ENCODE measurements at regions not wholly inside any gene's neighbourhood (a gene's known extent, or its start where the extent isn't known, plus 50 kb on each side); places are given as distances from the start of the nearest gene placed in this dataset.

DNA sequence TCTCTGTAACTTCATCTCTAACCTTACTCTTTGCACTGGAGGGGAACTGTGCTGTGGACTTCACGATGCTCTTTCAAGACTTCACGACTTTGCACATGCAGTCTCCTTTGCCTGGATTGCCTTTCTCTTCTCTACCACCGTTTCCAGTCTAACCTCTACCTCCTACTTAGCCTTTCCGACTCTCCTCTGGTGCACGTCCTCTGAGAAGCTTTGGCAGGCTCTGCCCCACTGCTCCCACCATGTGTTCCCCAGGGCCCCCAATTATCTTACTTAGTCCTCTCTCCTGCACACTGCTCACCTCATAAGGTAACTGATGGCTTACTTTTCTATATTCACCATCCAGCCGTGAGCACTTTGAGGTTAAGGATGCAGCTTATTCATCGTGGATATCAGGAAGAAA is 101.7 kb upstream of the GJB5 start:
- Histone ChIP-seq H3K79me1 (ENCODE audit: low read length) (no peaks in the 10 kb centered on the region), H2BK5ac (ENCODE audit: low read depth, low read length, poor library complexity) (no peak overlapping the region), H4K12ac (ENCODE audit: low read depth, low read length) (no peak overlapping the region), H3K4ac (ENCODE audit: low read depth, low read length) (no peak overlapping the region), H2AK5ac (ENCODE audit: low read length) (no peak overlapping the region), H3K27ac (ENCODE audit: low read depth, low read length) (no peak overlapping the region), H3K27me3 (ENCODE audit: insufficient read depth, low read length) (no peaks in the 10 kb centered on the region), H3K79me2 (ENCODE audit: control insufficient read depth, insufficient read depth, low read length, poor library complexity) (no peaks in the 10 kb centered on the region), H2BK12ac (ENCODE audit: low read length) (no peak overlapping the region), H3K4me1 (ENCODE audit: control insufficient read depth in 1 of 2, insufficient read depth in 2 of 2, low read length in 2 of 2) (no peaks in the 10 kb centered on the region), H3K9me3 (ENCODE audit: insufficient read depth, low read depth, low read length) (no peaks in the 10 kb centered on the region), H2BK120ac (ENCODE audit: insufficient read depth, low read length, poor library complexity) (no peak overlapping the region), H3K36me3 (ENCODE audit: control insufficient read depth in 1 of 2, insufficient read depth in 2 of 2, low read length in 2 of 2) (no peaks in the 10 kb centered on the region), H3K14ac (ENCODE audit: low read length) (no peak overlapping the region), H3K18ac (ENCODE audit: low read length) (no peak overlapping the region), H2AFZ (ENCODE audit: insufficient read depth, low read length, poor library complexity) (no peak overlapping the region), H4K91ac (ENCODE audit: low read depth, low read length) (no peak overlapping the region), H3K4me2 (ENCODE audit: low read length) (no peak overlapping the region), H4K8ac (ENCODE audit: low read depth, low read length) (no peak overlapping the region), H3K23ac (ENCODE audit: low read length) (no peak overlapping the region), H3K9ac (ENCODE audit: low read length) (no peak overlapping the region), H3K4me3 (ENCODE audit: low read depth, low read length) (no peak overlapping the region)
- no CpG with 5 or more reads among the region's 7 CpGs for WGBS (ENCODE audit: extremely low coverage, insufficient coverage, insufficient read length)
- no peak for DNase-seq

DNA sequence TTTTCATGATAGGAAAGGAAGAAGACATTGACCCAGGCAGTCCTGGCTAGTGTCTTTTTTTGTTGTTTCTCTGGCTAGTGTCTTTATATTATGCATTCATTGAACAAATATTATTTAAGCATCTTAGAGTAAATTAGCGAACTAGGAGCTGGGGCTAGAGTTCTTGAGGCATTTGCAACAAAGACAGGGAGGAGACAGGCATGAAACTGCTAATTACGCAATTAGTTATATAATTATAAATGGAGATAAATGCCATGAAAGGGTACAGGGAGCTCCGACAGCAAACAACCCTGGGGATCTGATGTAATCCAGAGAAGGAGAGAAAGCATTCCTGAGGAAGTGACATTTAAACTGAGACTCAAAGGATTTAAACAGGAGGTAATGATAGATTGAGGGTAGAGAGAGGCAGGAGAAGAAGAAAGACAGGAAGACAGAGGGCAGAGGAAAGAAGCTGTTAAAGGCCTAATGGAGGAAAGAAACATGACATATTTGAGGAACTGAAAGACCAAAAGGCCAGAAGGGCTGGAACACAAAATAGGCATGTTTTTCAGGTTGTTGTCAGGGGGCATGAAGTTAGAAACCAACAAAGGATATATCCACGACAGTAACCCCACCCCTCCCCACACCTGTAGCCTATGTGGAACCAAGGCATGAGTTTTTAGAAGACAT is 99.5 kb upstream of the GJB5 start:
- Histone ChIP-seq H3K79me1 (ENCODE audit: low read length) (no peaks in the 10 kb centered on the region), H2BK5ac (ENCODE audit: low read depth, low read length, poor library complexity) (no peak overlapping the region), H3K4ac (ENCODE audit: low read depth, low read length) (no peak overlapping the region), H2AFZ (ENCODE audit: insufficient read depth, low read length, poor library complexity) (no peak overlapping the region), H3K27me3 (ENCODE audit: insufficient read depth, low read length) (no peaks in the 10 kb centered on the region), H3K14ac (ENCODE audit: low read length) (no peak overlapping the region), H3K9me3 (ENCODE audit: insufficient read depth, low read depth, low read length) (no peaks in the 10 kb centered on the region), H3K36me3 (ENCODE audit: control insufficient read depth in 1 of 2, insufficient read depth in 2 of 2, low read length in 2 of 2) (no peaks in the 10 kb centered on the region), H4K91ac (ENCODE audit: low read depth, low read length) (no peak overlapping the region), H3K9ac (ENCODE audit: low read length) (no peak overlapping the region), H3K4me1 (ENCODE audit: control insufficient read depth in 1 of 2, insufficient read depth in 2 of 2, low read length in 2 of 2) (no peaks in the 10 kb centered on the region), H3K79me2 (ENCODE audit: control insufficient read depth, insufficient read depth, low read length, poor library complexity) (no peaks in the 10 kb centered on the region), H3K4me2 (ENCODE audit: low read length) (no peak overlapping the region), H3K27ac (ENCODE audit: low read depth, low read length) (no peak overlapping the region), H3K18ac (ENCODE audit: low read length) (no peak overlapping the region), H2AK5ac (ENCODE audit: low read length) (no peak overlapping the region), H2BK12ac (ENCODE audit: low read length) (no peak overlapping the region), H4K8ac (ENCODE audit: low read depth, low read length) (no peak overlapping the region), H3K4me3 (ENCODE audit: low read depth, low read length) (no peak overlapping the region), H2BK120ac (ENCODE audit: insufficient read depth, low read length, poor library complexity) (no peak overlapping the region), H4K12ac (ENCODE audit: low read depth, low read length) (no peak overlapping the region), H3K23ac (ENCODE audit: low read length) (no peak overlapping the region)
- WGBS (ENCODE audit: extremely low coverage, insufficient coverage, insufficient read length): no CpG with 5 or more reads among the region's 4 CpGs
- no peak for DNase-seq

- no CpG with 5 or more reads among the region's 4 CpGs for WGBS (ENCODE audit: extremely low coverage, insufficient coverage, insufficient read length)
- H2AK5ac ChIP-seq (ENCODE audit: low read length): no peak overlapping the region
- DNase-seq: no peak
These were observed 99.0 kb upstream of the GJB5 start for GRCh38 chr1:34655875-34656240.

GRCh38 chr1:34656299-34656698 is 98.5 kb upstream of the GJB5 start:
- no peak overlapping the region for H3K27ac ChIP-seq (ENCODE audit: low read depth, low read length)
- no peaks in the 10 kb centered on the region for H3K4me1 ChIP-seq (ENCODE audit: control insufficient read depth in 1 of 2, insufficient read depth in 2 of 2, low read length in 2 of 2)
- H3K4ac ChIP-seq (ENCODE audit: low read depth, low read length): no peak overlapping the region
- H2AFZ ChIP-seq (ENCODE audit: insufficient read depth, low read length, poor library complexity): no peak overlapping the region
- H3K9ac ChIP-seq (ENCODE audit: low read length): no peak overlapping the region
- no peak overlapping the region for H2BK5ac ChIP-seq (ENCODE audit: low read depth, low read length, poor library complexity)
- H3K79me1 ChIP-seq (ENCODE audit: low read length): no peaks in the 10 kb centered on the region
- H3K9me3 ChIP-seq (ENCODE audit: insufficient read depth, low read depth, low read length): no peaks in the 10 kb centered on the region
- H3K27me3 ChIP-seq (ENCODE audit: insufficient read depth, low read length): no peaks in the 10 kb centered on the region
- no peak overlapping the region for H2AK5ac ChIP-seq (ENCODE audit: low read length)
- no peak overlapping the region for H4K12ac ChIP-seq (ENCODE audit: low read depth, low read length)
- no peak overlapping the region for H4K91ac ChIP-seq (ENCODE audit: low read depth, low read length)
- H2BK120ac ChIP-seq (ENCODE audit: insufficient read depth, low read length, poor library complexity): no peak overlapping the region
- H3K23ac ChIP-seq (ENCODE audit: low read length): no peak overlapping the region
- H3K4me3 ChIP-seq (ENCODE audit: low read depth, low read length): no peak overlapping the region
- H4K8ac ChIP-seq (ENCODE audit: low read depth, low read length): no peak overlapping the region
- H3K18ac ChIP-seq (ENCODE audit: low read length): no peak overlapping the region
- no peaks in the 10 kb centered on the region for H3K36me3 ChIP-seq (ENCODE audit: control insufficient read depth in 1 of 2, insufficient read depth in 2 of 2, low read length in 2 of 2)
- no peak overlapping the region for H3K4me2 ChIP-seq (ENCODE audit: low read length)
- H2BK12ac ChIP-seq (ENCODE audit: low read length): no peak overlapping the region
- H3K79me2 ChIP-seq (ENCODE audit: control insufficient read depth, insufficient read depth, low read length, poor library complexity): no peaks in the 10 kb centered on the region
- H3K14ac ChIP-seq (ENCODE audit: low read length): no peak overlapping the region
- WGBS (ENCODE audit: extremely low coverage, insufficient coverage, insufficient read length): no CpG with 5 or more reads among the region's 3 CpGs
- no peak for DNase-seq

More at GRCh38 chr1:34655875-34656240, 99.0 kb upstream of the GJB5 start:
- Histone ChIP-seq H4K91ac (ENCODE audit: low read depth, low read length) (no peak overlapping the region), H3K4ac (ENCODE audit: low read depth, low read length) (no peak overlapping the region), H2AFZ (ENCODE audit: insufficient read depth, low read length, poor library complexity) (no peak overlapping the region), H3K9ac (ENCODE audit: low read length) (no peak overlapping the region), H4K12ac (ENCODE audit: low read depth, low read length) (no peak overlapping the region), H3K4me3 (ENCODE audit: low read depth, low read length) (no peak overlapping the region), H3K27ac (ENCODE audit: low read depth, low read length) (no peak overlapping the region), H2BK12ac (ENCODE audit: low read length) (no peak overlapping the region), H3K36me3 (ENCODE audit: control insufficient read depth in 1 of 2, insufficient read depth in 2 of 2, low read length in 2 of 2) (no peaks in the 10 kb centered on the region), H2BK120ac (ENCODE audit: insufficient read depth, low read length, poor library complexity) (no peak overlapping the region), H3K79me2 (ENCODE audit: control insufficient read depth, insufficient read depth, low read length, poor library complexity) (no peaks in the 10 kb centered on the region), H3K4me2 (ENCODE audit: low read length) (no peak overlapping the region), H3K4me1 (ENCODE audit: control insufficient read depth in 1 of 2, insufficient read depth in 2 of 2, low read length in 2 of 2) (no peaks in the 10 kb centered on the region), H3K9me3 (ENCODE audit: insufficient read depth, low read depth, low read length) (no peaks in the 10 kb centered on the region), H4K8ac (ENCODE audit: low read depth, low read length) (no peak overlapping the region), H3K18ac (ENCODE audit: low read length) (no peak overlapping the region), H3K79me1 (ENCODE audit: low read length) (no peaks in the 10 kb centered on the region), H3K27me3 (ENCODE audit: insufficient read depth, low read length) (no peaks in the 10 kb centered on the region), H3K14ac (ENCODE audit: low read length) (no peak overlapping the region), H3K23ac (ENCODE audit: low read length) (no peak overlapping the region), H2BK5ac (ENCODE audit: low read depth, low read length, poor library complexity) (no peak overlapping the region)
